ENCODE measurements at regions not wholly inside any gene's neighbourhood (a gene's known extent, or its start where the extent isn't known, plus 50 kb on each side); places are given as distances from the start of the nearest gene placed in this dataset.
A peak's percentile ranks its signal among the peaks of the same experiment; 100 is the strongest.
"Not testable (repeated sequence)": the region's sequence is repeated elsewhere in the genome, so short reads cannot be mapped to it uniquely, and the experiment has no call there.

DNA sequence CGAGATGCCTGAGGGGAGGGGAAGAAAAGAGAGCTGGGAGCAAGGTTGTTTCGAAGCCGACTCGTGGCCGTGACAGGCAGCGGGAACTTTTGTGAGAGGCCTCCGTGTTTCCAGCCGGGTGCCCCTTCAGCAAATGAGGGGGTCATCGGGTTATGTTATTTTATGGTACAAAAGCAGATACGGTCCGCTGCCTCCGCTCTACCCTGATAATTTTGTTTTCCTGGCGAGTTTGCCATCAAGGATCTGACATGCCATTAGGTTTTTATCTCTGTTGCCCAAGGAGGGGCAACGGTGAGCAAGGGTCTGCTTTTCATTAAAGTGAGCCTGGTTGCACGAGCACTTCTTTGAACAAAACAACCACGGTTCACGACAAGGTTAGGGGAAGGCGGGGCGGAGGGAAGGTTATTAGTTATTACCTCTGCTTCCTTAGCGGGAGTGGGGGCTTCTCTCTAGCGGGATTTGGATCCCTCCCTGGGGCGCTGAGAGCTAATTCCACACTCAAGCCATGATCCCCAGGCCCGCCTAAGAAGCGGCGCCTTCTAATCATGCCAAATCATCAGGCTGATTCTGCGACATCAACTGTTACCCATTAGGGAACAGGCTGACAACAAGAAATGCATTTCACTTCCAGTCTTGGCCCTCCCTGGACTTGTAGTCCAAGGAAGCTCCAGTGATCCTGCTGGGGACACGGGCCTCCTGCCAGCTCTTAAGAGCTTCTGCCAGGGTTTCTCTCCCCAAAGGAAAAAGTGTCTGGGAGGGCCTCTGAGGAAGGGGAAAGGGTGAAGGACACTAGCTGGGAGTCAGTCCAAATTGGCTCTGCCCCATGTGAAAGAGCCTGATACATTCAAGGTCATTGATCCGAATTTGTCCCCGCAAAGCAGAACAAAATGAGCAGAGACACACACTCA is 617.7 kb downstream of the MID1IP1 start:
- DNase-seq (ENCODE audit: missing footprints) (no peak), ATAC-seq (peak; percentile 72)
- intact Hi-C loops (cut with DNase I): loop anchor here (5.0 kb wide), 1 partner anchor 82 kb away; no protein-coding TSS in a partner anchor

DNA sequence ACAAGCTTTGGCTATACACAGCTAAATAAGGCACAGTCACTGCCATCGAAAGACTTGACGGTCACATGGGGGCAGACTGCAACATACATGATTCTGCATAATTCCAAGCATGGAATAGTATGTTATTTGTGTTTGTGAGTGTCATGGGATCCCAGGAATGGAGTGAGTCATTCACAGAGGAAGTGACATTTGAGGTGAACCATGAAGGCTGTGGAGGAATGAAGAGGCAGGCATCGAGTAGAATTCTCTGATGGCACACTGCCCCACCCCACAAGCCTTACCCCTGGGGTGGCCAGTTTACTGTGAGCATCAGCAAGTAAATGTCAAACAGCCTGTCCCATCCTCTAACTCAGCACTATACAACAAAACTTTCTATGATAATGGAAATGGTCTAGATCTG is 619.7 kb downstream of the MID1IP1 start:
- no peak for DNase-seq (ENCODE audit: missing footprints)
- ATAC-seq: no peak
- intact Hi-C loops (cut with DNase I): no loop called here

DNA sequence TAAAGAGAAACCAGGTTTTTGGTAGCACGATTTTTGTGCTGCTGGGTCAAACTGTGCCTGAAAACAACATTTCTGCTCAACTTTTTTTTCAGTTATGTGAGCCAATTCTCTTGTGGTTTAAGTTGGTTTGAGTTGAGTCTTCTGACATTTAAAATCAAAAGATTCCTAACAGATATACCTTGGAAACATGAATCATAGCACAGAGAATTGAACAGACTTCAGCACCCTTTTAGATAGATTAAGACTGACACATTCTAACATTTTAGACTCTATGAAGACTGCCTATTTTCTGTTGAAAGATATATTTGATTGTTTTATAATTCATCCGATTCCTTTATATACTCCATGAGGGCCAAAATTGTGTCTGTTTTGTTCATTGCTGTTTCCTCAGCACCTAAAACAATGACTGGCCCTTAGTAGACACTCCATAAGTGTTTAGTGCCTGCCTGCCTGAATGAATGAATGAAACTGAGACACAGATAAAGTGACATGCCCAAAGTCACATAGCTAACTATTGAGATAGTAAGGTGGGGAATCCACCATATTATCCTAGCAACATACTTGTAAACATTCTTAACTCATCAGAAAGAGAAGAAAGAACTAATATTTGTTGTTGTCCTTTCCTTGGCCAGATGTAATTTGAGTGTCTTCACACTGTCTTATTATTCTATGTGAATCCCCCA is 624.0 kb downstream of the MID1IP1 start:
- intact Hi-C loops (cut with DNase I): no loop called here
- DNase-seq (ENCODE audit: missing footprints): no peak
- no peak for ATAC-seq

DNA sequence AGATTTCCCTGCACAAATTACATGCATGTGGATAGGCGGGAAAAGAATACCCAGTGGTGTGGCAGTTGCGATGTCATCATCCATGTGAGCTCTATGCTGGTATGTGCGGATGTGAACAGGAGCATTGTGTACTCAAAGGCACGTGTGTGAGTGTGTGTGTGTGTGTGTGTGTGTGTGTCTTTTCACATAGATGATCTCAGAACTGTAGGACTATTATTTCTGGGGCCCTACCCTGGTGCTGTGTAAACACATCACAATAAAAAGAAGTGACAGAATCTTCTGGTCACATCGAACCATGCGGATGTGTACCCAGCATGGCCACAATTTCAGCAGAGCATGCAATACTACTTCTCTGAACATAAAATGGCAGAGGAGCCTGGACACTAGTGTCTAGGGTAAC is 624.8 kb downstream of the MID1IP1 start:
- intact Hi-C loops (cut with DNase I): no loop called here
- ATAC-seq (no peak), DNase-seq (ENCODE audit: missing footprints) (no peak)

DNA sequence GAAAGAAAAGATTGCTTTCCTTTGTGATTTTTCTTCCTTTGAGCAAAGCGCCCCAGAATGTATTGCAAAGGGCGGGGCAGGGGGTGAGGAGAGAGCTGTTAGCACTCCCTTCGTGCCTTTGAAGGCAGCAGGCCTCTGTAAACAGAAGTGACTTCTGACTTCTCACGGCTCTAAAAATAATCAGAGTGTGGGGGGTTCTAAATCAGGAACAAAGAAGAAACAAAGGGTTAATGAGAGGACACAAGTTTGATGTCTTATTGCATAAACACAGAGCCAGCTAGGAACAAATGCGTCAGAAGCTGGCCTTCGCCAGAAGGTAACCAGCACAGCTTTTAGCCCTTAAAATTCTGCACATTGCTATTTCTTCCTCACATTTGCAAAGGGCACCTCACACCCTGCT is 626.2 kb downstream of the MID1IP1 start:
- intact Hi-C loops (cut with DNase I): no loop called here
- DNase-seq (ENCODE audit: missing footprints) (no peak), ATAC-seq (no peak)

DNA sequence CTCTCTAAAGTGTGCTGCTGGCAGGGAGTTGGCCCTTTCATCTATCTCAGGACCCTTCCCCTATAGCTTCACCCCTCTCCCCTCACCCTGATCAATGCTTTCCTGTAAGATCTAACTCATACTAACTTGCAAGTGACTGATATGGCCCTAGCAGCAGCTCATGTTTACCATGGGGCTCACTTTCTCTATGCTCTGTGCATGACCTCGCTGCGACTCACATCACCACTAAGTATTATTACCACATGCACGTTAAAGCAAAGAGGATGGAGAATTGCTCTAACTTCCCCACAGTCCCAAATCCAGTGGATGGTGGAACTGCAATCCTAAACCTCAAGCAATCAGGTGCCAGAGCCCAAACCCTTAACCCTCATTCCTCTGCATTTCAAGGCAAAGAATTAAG is 626.6 kb downstream of the MID1IP1 start:
- ATAC-seq (no peak), DNase-seq (ENCODE audit: missing footprints) (no peak)
- intact Hi-C loops (cut with DNase I): no loop called here

DNA sequence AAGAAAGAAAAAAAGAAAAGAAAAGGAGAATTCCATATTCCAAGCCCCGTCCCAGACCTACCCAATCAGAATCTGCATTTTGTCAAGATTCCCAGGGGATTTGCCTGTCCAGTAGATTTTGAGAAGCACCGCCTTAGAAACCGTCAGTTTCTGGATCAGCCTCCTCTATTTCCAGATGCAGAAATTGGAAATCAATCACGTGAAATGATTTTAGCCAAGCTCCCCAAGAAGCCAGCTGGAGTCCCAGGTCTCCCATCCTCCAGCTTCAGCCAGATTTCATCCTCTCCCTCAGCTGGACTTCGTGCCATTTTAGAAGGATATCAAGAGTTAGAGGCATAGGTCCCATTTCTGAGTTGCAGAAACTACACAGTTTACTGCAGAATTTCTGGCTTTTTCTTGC is 629.3 kb downstream of the MID1IP1 start:
- DNase-seq (ENCODE audit: missing footprints): no peak
- no peak for ATAC-seq
- intact Hi-C loops (cut with DNase I): no loop called here

DNA sequence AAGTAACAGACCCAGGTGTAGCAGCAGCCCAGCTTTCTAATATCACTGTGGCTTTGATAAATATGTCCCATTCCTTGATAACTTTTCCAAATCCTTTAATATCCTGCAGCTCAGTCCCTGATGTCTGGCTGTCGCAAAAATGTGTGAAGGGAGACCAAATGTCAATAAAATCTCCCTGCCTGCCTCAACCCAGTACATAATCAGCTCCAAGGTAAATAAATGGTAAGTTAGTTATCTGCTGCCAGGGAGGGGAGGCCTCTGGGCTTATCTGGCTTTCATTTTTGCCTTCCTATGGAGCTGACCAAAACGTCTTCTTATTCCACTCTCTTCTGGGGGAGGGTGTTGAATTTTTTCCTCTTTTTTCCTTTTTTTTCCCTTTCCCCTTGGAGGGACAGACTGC is 630.6 kb downstream of the MID1IP1 start:
- no peak for ATAC-seq
- no peak for DNase-seq (ENCODE audit: missing footprints)

DNA sequence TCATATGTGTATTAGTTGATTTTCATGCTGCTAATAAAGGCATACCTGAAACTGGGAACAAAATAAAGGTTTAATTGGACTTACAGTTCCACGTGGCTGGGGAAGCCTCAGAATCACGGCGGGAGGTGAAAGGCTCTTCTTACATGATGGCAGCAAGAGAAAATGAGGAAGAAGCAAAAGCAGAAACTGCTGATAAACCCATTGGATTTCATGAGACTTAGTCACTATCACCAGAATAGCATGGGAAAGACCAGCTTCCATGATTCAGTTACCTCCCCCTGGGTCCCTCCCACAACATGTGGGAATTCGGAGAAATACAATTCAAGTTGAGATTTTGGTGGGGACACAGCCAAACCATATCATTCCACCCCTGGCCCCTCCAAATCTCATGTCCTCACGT is 633.4 kb downstream of the MID1IP1 start:
- intact Hi-C loops (cut with DNase I); ATAC-seq: not testable (repeated sequence)

More for the DNA sequence above, 630.6 kb downstream of the MID1IP1 start:
- intact Hi-C loops (cut with DNase I): no loop called here

DNA sequence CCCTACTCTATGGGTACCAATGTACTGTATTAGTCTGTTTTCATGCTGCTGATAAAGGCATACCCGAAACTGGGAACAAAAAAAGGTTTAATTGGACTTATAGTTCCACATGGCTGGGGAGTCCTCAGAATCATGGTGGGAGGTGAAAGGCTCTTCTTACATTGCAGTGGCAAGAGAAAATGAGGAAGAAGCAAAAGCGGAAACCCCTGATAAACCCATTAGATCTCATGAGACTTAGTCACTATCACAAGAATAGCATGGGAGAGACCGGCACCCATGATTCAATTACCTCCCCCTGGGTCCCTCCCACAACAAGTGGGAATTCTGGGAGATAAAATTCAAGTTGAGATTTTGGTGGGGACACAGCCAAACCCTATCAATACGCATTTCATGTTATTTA is 635.3 kb downstream of the MID1IP1 start:
- intact Hi-C loops (cut with DNase I); DNase-seq (ENCODE audit: missing footprints); ATAC-seq: not testable (repeated sequence)

More for the DNA sequence above, 633.4 kb downstream of the MID1IP1 start:
- DNase-seq (ENCODE audit: missing footprints): not testable (repeated sequence)

DNA sequence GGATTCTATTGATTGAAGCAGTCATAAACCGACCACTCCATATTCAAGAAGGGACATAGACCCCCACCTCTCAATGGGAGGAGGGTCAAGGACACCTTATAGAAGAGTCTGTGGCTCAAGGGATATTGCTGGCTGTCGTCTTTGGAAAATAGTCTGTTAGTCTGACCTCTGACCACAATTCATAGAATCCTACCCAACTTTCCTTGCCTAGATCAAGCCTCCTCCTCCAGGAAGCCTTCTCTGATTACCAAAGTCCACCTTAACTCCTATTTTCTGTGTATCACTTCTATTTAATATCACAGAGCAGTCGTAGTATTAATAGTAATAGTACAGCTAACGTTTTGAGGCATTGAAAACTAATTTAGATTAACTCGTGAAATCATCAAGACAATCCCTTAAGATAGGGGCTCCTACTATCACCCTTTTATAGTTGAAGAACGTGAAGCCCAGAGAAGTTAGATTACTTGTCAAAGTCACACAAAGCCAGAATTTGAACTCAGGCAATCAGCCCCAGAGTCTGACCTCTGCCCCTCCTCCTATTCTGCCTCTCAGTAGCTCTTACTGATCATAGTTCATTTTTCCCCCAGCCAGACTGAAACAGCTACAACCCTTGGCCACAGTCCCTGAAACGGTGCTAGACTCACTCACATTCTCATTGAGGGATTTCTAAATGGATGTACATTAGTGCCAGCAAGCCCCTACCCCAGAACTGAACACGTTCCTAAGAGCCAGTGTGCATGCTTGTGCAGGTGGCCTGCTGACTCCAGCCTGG is 636.6 kb downstream of the MID1IP1 start:
- DNase-seq (ENCODE audit: missing footprints): no peak
- intact Hi-C loops (cut with DNase I): no loop called here
- no peak for ATAC-seq

DNA sequence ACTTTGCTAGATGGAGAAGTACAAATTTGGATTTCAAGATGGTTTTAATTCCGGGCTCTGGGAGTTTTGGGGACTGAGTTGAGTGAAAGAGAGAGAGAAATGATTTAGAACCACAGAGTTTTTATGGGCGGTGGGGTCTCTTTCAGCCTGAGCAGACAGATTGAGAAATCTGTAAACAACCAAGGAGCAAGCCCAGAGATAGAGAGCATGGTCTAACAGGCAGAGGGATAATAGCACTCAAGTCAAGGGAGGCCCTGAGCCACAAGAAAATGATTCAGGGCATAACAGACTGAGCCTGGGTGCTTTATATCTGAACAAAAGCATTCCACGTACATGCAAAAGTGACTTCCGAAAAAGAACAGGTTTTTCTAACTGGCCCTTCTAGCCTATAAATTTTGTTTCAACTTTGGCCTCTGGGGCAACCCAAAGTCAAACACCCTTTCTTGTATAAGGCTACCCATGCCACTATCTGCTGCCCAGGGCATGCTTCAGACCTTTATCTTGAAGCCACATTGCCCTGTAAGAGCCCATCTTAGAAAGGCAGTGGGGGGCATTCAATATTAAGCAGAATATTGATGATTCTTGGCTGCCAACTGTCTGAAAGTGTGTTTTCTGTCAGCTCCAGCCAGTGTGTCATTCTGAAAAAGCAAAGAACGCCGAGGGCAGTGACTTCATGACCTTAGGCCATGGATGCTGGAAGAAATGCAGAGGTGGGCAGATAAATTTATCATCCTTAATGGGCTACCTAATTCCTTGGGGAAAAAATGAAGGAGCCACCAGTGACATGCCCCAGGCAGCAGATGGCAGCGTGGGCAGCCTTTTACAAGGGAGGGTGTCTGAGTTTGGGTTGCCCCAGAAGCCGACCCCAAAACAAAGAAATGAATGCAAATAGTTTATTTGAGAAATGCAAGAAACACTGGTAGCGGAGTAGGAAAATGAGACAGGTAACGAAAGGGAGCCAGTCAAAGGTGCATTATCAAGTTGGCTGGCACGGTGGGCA is 637.6 kb downstream of the MID1IP1 start:
- no peak for ATAC-seq
- intact Hi-C loops (cut with DNase I): no loop called here
- no peak for DNase-seq (ENCODE audit: missing footprints)

DNA sequence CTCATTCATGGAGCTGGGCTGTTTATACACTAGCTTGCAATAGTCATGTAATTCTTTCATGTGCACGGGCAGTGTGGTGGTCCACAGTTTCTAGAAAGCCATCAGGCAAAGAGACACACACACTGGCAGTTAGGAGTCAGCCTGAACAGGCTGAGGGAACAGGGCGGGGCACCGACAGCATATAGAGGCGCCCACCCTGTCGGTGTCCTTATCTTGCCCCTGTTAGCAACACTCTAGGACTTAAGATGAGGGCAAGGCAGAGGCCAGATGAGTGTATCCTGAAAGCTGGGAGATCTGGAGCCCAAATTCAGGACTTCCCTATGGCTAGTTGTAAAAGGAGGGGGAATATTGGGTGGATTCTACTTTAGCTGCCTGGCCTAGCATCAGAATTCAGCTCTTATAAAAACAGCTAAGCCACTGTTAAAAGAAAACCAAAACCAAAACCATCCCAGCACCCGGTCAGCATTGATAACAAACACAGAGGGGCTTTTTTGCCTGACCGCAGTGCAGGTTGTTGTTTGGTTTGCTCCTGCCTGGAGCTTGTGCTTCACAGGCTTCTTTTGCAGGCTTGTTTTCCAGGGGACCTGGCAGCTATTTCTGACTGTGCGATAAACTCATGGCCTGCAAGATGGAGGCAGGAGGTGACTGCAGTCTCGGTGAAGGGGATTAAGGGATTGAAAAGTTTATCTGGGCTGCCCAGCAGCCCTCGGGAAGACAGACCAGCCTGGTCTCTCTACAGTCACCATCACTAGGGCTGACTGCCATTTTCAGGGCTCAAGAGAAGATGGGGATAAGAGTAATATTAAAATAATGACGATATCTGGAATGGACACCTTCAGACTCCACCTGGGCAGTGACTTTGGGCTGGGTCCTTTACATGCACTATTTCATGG is 638.9 kb downstream of the MID1IP1 start:
- intact Hi-C loops (cut with DNase I): no loop called here
- no peak for DNase-seq (ENCODE audit: missing footprints)
- no peak for ATAC-seq

DNA sequence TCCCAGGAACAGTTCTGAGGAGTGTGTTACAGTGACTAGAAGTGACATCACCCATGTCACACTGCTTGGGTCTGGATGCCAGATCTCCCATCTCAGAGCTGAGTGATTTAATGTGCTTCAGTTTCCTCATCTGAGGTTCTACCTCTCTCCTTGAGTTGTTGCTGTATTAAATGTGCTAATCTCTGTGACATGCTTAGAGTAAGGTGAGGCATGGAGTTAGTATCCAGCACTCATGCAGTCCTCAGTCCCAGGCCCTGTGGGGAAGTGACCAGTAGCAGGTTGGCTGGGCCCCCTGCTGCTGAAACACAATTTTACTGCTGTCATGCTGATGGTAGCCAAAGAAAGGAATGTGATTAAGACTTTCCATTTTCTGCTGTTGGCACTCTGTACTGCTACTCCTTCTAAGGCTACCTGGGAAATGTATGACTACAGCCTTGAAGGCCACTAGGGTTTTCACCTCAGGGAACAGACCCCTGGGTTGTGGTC is 639.6 kb downstream of the MID1IP1 start:
- ATAC-seq: no peak
- intact Hi-C loops (cut with DNase I): no loop called here
- no peak for DNase-seq (ENCODE audit: missing footprints)

DNA sequence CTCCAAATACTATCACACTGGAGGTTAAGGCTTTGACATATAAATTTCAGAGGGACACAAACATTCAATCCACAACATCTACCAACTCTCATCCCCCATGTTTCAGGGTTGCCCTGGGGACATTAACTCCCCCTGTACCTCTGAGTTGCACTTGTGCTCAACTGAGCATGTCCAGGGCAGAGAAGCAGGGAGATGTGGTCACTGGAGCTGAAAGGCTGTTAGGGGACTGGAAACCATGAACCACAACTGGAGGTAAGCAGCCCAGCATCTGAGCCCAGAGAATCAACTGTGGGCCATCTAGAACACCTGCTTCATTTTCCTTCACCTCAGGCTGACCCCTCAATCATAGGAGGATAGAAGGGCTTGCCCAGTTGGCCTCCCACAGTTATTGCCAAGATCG is 641.1 kb downstream of the MID1IP1 start:
- DNase-seq (ENCODE audit: missing footprints): no peak
- no peak for ATAC-seq
- intact Hi-C loops (cut with DNase I): no loop called here

DNA sequence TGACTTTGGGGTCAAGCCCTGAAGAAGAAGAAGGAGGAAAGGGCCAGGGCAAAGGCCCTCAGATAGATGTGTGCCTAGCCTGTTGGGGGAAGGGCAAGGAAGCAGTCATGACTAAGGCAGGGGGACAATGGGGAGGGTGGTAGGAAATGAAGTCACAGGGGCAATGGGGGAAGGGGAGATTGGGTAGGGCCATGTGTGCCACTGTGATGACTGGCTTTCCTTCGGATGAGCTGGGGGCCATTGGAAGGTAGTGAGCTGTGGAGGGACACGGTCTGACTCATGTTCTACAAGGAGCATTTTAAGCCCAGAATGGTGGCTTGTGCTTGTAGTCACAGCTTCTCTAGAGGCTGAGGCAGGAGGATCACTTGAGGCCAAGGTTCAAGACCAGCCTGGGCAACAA is 642.0 kb downstream of the MID1IP1 start:
- no peak for DNase-seq (ENCODE audit: missing footprints)
- no peak for ATAC-seq
- intact Hi-C loops (cut with DNase I): no loop called here

DNA sequence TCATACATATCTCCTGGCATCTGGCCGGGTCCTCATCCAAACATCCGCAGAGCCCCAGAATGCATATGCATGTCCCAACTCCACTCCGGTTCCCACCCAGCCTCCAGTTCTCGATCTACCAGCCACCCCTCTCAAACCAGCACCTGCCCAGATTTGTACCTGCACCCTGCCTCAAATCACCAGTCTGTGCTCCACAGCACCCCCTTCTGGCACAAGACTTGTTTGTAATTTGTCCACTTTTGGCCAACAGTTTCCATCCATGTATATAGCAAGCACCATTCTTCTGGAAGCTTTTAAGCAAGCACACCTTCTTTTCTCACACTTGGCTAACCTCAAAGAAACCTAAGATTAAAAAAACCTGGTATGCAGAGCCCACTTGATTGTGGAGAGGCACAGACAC is 644.1 kb downstream of the MID1IP1 start:
- ATAC-seq (no peak), DNase-seq (ENCODE audit: missing footprints) (no peak)
- intact Hi-C loops (cut with DNase I): no loop called here
